SK-N-SH (cell line): ENCODE measurements at regions not wholly inside any gene's neighbourhood (a gene's known extent, or its start where the extent isn't known, plus 50 kb on each side); places are given as distances from the start of the nearest gene placed in this dataset.

Experiments
- CTCF ChIA-PET: fragments of 300-600, 350-600 bp; formaldehyde crosslinking; extraction: SDS; loops from one replicate; lab custom pipeline; 2021; lab: Yijun Ruan, JAX
- POLR2A ChIA-PET: fragments of 350-600 bp; sonication (Branson Sonifier 250); formaldehyde crosslinking; extraction: SDS; loops from one replicate; lab custom pipeline; 2020; ENCODE audit warnings: antibody characterized with exemption, inconsistent platforms; lab: Yijun Ruan, JAX
- DNase-seq: peaks from one replicate; pipeline ENCODE4 v3.0.0; 2012
- H2AFZ ChIP-seq: fragments of 200-600 bp; sonication (generic); 2 replicates; pipeline ENCODE4 v1.8.1; 2016; ENCODE audit warnings: antibody characterized with exemption, mild to moderate bottlenecking, low read depth
- H3F3A ChIP-seq: fragments of 200-600 bp; sonication (generic); replicated peaks from 2 replicates; pipeline ENCODE3; 2016; ENCODE audit warnings: antibody characterized with exemption, mild to moderate bottlenecking; ENCODE audit not compliant: insufficient read depth
- H3K27ac ChIP-seq, 2 experiments: fragments of 200-500 bp in 1 of 2; fragments of 200-600 bp in 1 of 2; sonication (Bioruptor generic) in 1 of 2; sonication (generic), shearing (Covaris generic) in 1 of 2; 2 replicates each; pipeline versions ENCODE4 v1.5.1 to v1.6.1; 2014 to 2016; ENCODE audit warnings: low read depth in 2 of 2, inconsistent platforms in 1 of 2, low read length in 1 of 2, mild to moderate bottlenecking in 1 of 2, mixed read lengths in 1 of 2
- H3K27me3 ChIP-seq: fragments of 200-600 bp; sonication (generic), shearing (Covaris generic); 2 replicates; pipeline ENCODE4 v1.6.1; 2016; ENCODE audit warnings: mixed run types; ENCODE audit not compliant: insufficient read depth
- H3K36me3 ChIP-seq, 2 experiments: fragments of 200-500 bp in 1 of 2; fragments of 200-600 bp in 1 of 2; sonication (Bioruptor generic) in 1 of 2; sonication (generic) in 1 of 2; replicated peaks in 1 of 2; 2 replicates each; pipeline versions ENCODE3 to v1.5.1; 2014 to 2016; ENCODE audit warnings: low read length in 1 of 2, mild to moderate bottlenecking in 1 of 2; ENCODE audit not compliant: insufficient read depth in 2 of 2, control insufficient read depth in 1 of 2
- H3K4me1 ChIP-seq, 2 experiments: fragments of 200-500 bp in 1 of 2; fragments of 200-600 bp in 1 of 2; sonication (Bioruptor generic) in 1 of 2; sonication (generic), shearing (Covaris generic) in 1 of 2; 2 replicates each; pipeline versions ENCODE4 v1.5.1 to v1.6.1; 2014 to 2016; ENCODE audit warnings: low read depth in 1 of 2, low read length in 1 of 2, mixed run types in 1 of 2; ENCODE audit not compliant: insufficient read depth in 2 of 2, control insufficient read depth in 1 of 2
- H3K4me2 ChIP-seq: fragments of 200-600 bp; sonication (generic), shearing (Covaris generic); 2 replicates; pipeline ENCODE4 v1.6.1; 2017; ENCODE audit warnings: mixed run types
- H3K4me3 ChIP-seq, 2 experiments: fragments of 200-500 bp in 1 of 2; fragments of 200-600 bp in 1 of 2; sonication (Bioruptor generic) in 1 of 2; sonication (generic), shearing (Covaris generic) in 1 of 2; 2 replicates each; pipeline versions ENCODE4 v1.5.1 to v1.8.1; 2014 to 2016; ENCODE audit warnings: low read depth in 2 of 2, inconsistent platforms in 1 of 2, low read length in 1 of 2, mild to moderate bottlenecking in 1 of 2, mixed read lengths in 1 of 2, moderate library complexity in 1 of 2
- H3K79me2 ChIP-seq: fragments of 200-600 bp; sonication (generic); 2 replicates; pipeline ENCODE4 v1.8.1; 2017; ENCODE audit warnings: mild to moderate bottlenecking; ENCODE audit not compliant: insufficient read depth
- H3K9ac ChIP-seq: fragments of 200-600 bp; sonication (generic); 2 replicates; pipeline ENCODE4 v1.6.1; 2017; ENCODE audit warnings: mixed run types
- H3K9me2 ChIP-seq: fragments of 200-600 bp; sonication (generic); 2 replicates; pipeline ENCODE4 v1.6.1; 2017; ENCODE audit warnings: mixed run types
- H3K9me3 ChIP-seq: fragments of 200-600 bp; sonication (generic); 2 replicates; pipeline ENCODE4 v1.6.1; 2017; ENCODE audit warnings: mixed run types, mild to moderate bottlenecking, moderate library complexity
- H4K20me1 ChIP-seq: fragments of 200-600 bp; sonication (generic); 2 replicates; pipeline ENCODE4 v1.6.1; 2017; ENCODE audit warnings: mild to moderate bottlenecking, mixed run types; ENCODE audit not compliant: insufficient read depth
- CHD2 ChIP-seq: fragments of 150-350 bp; IDR thresholded peaks from 2 replicates; pipeline ENCODE4 v1.6.1; 2018; ENCODE audit warnings: low read length; ENCODE audit not compliant: partially characterized antibody
- EZH2phosphoT487 ChIP-seq: fragments of 200-600 bp; sonication (generic); IDR thresholded peaks from 2 replicates; pipeline ENCODE4 v1.6.1; 2017; ENCODE audit warnings: low read depth, mixed run types, mild to moderate bottlenecking, antibody characterized with exemption, moderate library complexity, borderline replicate concordance
- GABPA ChIP-seq: IDR thresholded peaks from 2 replicates; pipeline ENCODE4 v1.4.0; 2012; ENCODE audit warnings: low read depth, mild to moderate bottlenecking
- MEF2A ChIP-seq: IDR thresholded peaks from 2 replicates; pipeline ENCODE4 v1.4.0; 2012; ENCODE audit warnings: low read depth, borderline replicate concordance
- MXI1 ChIP-seq: IDR thresholded peaks from 2 replicates; pipeline ENCODE4 v1.6.1; 2012; ENCODE audit warnings: mild to moderate bottlenecking, low read depth, low read length, improper control_type of control experiment
- NFIC ChIP-seq: IDR thresholded peaks from 2 replicates; pipeline ENCODE4 v1.4.0; 2012; ENCODE audit warnings: borderline replicate concordance
- POLR2AphosphoS5 ChIP-seq: IDR thresholded peaks from 2 replicates; pipeline ENCODE4 v1.6.1; 2012; ENCODE audit warnings: low read depth, low read length
- RCOR1 ChIP-seq: fragments of 150-350 bp; IDR thresholded peaks from 2 replicates; pipeline ENCODE4 v1.6.1; 2017; ENCODE audit warnings: antibody characterized with exemption, low read length
- RXRA ChIP-seq: IDR thresholded peaks from 2 replicates; pipeline ENCODE4 v1.4.0; 2012; ENCODE audit warnings: low read depth, mild to moderate bottlenecking, borderline replicate concordance
- WGBS: methylation state at CpG from one replicate; pipeline ENCODE4 v1.1.6; 2017; ENCODE audit warnings: low lambda C conversion rate; 5-methylcytosine and 5-hydroxymethylcytosine counted together
- TF ChIP-seq, protein P1 (sequence below): IDR thresholded peaks from 2 replicates; pipeline ENCODE4 v1.4.0; 2012; ENCODE audit warnings: low read depth, borderline replicate concordance
- TF ChIP-seq, protein P2 (sequence below): IDR thresholded peaks from 2 replicates; pipeline ENCODE4; 2012
- TF ChIP-seq, protein P3 (sequence below): IDR thresholded peaks from 2 replicates; pipeline ENCODE4 v1.6.1; 2012; ENCODE audit warnings: mild to moderate bottlenecking, low read depth, low read length, moderate library complexity
- TF ChIP-seq, protein P4 (sequence below): fragments of 200-600 bp; sonication (generic); IDR thresholded peaks from 2 replicates; pipeline ENCODE4 v1.6.1; 2017; ENCODE audit warnings: antibody characterized with exemption, mild to moderate bottlenecking, moderate library complexity

DNA sequence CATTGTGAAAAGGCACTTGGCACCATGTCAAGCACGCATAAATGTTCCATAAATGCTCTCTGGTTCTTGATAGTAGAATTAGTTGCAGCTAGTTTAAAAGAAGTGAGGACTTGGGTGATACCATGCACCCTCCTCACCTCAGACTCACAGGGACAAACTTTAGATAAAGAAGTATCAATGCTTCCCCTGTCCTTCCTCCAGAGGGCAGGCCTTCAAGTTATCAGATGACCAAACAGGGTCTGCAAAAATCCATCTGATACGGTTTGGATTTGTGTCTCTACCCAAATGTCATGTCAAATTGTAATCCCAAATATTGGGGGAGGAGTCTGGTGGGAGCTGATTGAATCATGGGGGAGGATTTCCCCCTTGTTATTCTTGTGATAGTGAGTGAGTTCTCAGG is 54.1 kb downstream of the C1QL2 start:
- H3K27me3 ChIP-seq = no peaks in the 10 kb centered on the region
- no peaks in the 10 kb centered on the region for H3K36me3 ChIP-seq
- H3F3A ChIP-seq = no peaks in the 10 kb centered on the region
- H3K9me3 ChIP-seq = no peaks in the 10 kb centered on the region
- H3K27ac ChIP-seq = no peak overlapping the region
- H3K9ac ChIP-seq = no peak overlapping the region
- no peaks in the 10 kb centered on the region for H3K4me1 ChIP-seq
- H3K4me2 ChIP-seq = no peak overlapping the region
- no peaks in the 10 kb centered on the region for H3K79me2 ChIP-seq
- DNase-seq = no peak
- WGBS = 0% methylated on average over 2 of the region's 2 CpGs
- POLR2A ChIA-PET = no interaction called here
- H4K20me1 ChIP-seq = no peaks in the 10 kb centered on the region
- H3K4me3 ChIP-seq = no peak overlapping the region
- TF ChIP-seq MEF2A (no peak), NFIC (no peak), RCOR1 (no peak), POLR2AphosphoS5 (no peak), MXI1 (no peak)
- TF ChIP-seq, protein P1, sequence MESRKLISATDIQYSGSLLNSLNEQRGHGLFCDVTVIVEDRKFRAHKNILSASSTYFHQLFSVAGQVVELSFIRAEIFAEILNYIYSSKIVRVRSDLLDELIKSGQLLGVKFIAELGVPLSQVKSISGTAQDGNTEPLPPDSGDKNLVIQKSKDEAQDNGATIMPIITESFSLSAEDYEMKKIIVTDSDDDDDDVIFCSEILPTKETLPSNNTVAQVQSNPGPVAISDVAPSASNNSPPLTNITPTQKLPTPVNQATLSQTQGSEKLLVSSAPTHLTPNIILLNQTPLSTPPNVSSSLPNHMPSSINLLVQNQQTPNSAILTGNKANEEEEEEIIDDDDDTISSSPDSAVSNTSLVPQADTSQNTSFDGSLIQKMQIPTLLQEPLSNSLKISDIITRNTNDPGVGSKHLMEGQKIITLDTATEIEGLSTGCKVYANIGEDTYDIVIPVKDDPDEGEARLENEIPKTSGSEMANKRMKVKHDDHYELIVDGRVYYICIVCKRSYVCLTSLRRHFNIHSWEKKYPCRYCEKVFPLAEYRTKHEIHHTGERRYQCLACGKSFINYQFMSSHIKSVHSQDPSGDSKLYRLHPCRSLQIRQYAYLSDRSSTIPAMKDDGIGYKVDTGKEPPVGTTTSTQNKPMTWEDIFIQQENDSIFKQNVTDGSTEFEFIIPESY = no peak
- TF ChIP-seq, protein P2, sequence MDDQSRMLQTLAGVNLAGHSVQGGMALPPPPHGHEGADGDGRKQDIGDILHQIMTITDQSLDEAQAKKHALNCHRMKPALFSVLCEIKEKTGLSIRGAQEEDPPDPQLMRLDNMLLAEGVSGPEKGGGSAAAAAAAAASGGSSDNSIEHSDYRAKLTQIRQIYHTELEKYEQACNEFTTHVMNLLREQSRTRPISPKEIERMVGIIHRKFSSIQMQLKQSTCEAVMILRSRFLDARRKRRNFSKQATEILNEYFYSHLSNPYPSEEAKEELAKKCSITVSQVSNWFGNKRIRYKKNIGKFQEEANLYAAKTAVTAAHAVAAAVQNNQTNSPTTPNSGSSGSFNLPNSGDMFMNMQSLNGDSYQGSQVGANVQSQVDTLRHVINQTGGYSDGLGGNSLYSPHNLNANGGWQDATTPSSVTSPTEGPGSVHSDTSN = no peak
- TF ChIP-seq, protein P3, sequence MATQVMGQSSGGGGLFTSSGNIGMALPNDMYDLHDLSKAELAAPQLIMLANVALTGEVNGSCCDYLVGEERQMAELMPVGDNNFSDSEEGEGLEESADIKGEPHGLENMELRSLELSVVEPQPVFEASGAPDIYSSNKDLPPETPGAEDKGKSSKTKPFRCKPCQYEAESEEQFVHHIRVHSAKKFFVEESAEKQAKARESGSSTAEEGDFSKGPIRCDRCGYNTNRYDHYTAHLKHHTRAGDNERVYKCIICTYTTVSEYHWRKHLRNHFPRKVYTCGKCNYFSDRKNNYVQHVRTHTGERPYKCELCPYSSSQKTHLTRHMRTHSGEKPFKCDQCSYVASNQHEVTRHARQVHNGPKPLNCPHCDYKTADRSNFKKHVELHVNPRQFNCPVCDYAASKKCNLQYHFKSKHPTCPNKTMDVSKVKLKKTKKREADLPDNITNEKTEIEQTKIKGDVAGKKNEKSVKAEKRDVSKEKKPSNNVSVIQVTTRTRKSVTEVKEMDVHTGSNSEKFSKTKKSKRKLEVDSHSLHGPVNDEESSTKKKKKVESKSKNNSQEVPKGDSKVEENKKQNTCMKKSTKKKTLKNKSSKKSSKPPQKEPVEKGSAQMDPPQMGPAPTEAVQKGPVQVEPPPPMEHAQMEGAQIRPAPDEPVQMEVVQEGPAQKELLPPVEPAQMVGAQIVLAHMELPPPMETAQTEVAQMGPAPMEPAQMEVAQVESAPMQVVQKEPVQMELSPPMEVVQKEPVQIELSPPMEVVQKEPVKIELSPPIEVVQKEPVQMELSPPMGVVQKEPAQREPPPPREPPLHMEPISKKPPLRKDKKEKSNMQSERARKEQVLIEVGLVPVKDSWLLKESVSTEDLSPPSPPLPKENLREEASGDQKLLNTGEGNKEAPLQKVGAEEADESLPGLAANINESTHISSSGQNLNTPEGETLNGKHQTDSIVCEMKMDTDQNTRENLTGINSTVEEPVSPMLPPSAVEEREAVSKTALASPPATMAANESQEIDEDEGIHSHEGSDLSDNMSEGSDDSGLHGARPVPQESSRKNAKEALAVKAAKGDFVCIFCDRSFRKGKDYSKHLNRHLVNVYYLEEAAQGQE = no peak
- no peaks in the 10 kb centered on the region for H3K9me2 ChIP-seq
- H2AFZ ChIP-seq = no peak overlapping the region
- CTCF ChIA-PET = interaction anchor here (0.8 to 0.9 kb wide), 2 partner anchors 22 to 131 kb away, joined by 3 read pairs; no protein-coding TSS in a partner anchor

DNA sequence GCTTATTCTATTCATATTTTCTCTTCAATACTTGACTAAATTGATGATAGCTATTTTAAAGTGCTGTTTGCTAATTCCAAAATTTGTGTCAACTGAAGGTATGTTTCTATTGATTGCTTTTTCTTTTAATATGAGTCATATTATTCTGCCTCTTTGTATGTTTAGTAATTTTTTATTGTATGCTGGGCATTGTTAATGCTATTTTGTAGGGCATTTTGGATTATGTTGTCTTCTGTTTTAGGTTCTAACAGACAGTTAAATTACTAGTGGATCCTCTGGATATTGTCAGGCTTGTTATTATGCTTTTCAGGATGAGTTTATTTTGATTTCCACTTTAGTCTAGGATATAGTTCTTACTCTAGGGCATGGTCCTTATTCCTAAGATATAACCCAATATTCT is 55.6 kb downstream of the C1QL2 start:
- Histone ChIP-seq H4K20me1 (no peaks in the 10 kb centered on the region), H3F3A (no peaks in the 10 kb centered on the region), H3K9me3 (no peaks in the 10 kb centered on the region), H3K4me1 (no peaks in the 10 kb centered on the region), H3K27me3 (no peaks in the 10 kb centered on the region), H3K27ac (no peak overlapping the region), H3K36me3 (no peaks in the 10 kb centered on the region), H2AFZ (no peak overlapping the region), H3K4me2 (no peak overlapping the region), H3K79me2 (no peaks in the 10 kb centered on the region), H3K9ac (no peak overlapping the region), H3K4me3 (no peak overlapping the region), H3K9me2 (no peaks in the 10 kb centered on the region)
- DNase-seq = no peak
- ChIA-PET POLR2A (no interaction called here), CTCF (interaction anchor here (0.9 kb wide), 1 partner anchor 208 kb away, joined by 4 read pairs; no protein-coding TSS in a partner anchor)
- no peak for TF ChIP-seq RXRA
- TF ChIP-seq GABPA = no peak
- TF ChIP-seq, protein P3 = no peak
- TF ChIP-seq EZH2phosphoT487 = no peak
- TF ChIP-seq, protein P4, sequence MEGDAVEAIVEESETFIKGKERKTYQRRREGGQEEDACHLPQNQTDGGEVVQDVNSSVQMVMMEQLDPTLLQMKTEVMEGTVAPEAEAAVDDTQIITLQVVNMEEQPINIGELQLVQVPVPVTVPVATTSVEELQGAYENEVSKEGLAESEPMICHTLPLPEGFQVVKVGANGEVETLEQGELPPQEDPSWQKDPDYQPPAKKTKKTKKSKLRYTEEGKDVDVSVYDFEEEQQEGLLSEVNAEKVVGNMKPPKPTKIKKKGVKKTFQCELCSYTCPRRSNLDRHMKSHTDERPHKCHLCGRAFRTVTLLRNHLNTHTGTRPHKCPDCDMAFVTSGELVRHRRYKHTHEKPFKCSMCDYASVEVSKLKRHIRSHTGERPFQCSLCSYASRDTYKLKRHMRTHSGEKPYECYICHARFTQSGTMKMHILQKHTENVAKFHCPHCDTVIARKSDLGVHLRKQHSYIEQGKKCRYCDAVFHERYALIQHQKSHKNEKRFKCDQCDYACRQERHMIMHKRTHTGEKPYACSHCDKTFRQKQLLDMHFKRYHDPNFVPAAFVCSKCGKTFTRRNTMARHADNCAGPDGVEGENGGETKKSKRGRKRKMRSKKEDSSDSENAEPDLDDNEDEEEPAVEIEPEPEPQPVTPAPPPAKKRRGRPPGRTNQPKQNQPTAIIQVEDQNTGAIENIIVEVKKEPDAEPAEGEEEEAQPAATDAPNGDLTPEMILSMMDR = no peak
- no peak for TF ChIP-seq POLR2AphosphoS5
- TF ChIP-seq, protein P2 = no peak
- no peak for TF ChIP-seq CHD2
